Psoas muscle (tissue), 7 donors: ENCODE measurements at regions not wholly inside any gene's neighbourhood (a gene's known extent, or its start where the extent isn't known, plus 50 kb on each side); places are given as distances from the start of the nearest gene placed in this dataset.

ENCODE experiments used
- ATAC-seq, 4 donors: fragments of 200-7000 bp; cut with Tn5 transposase; one replicate each; pipeline ENCODE4 v1.9.1; 2020; ENCODE audit warnings: moderate library complexity in 3 of 4, mild to moderate bottlenecking in 2 of 4
- DNase-seq, 2 donors: peaks; one replicate each; pipeline ENCODE4 v3.0.0-alpha.2; 2020
- H3K27ac ChIP-seq: fragments of 200-600 bp; one replicate; pipeline ENCODE4 v1.8.0; 2022
- H3K27me3 ChIP-seq, 3 donors: fragments of 200-600 bp in 1 of 3; one replicate each; pipeline versions ENCODE4 v1.6.1 to v1.8.0; 2013 to 2022; ENCODE audit warnings: low read length in 2 of 3, mild to moderate bottlenecking in 2 of 3, moderate library complexity in 1 of 3; ENCODE audit not compliant: insufficient read depth in 3 of 3
- H3K36me3 ChIP-seq, 2 donors: fragments of 200-600 bp in 1 of 2; one replicate each; pipeline versions ENCODE4 v1.6.1 to v1.8.0; 2013 to 2022; ENCODE audit warnings: low read depth in 1 of 2, mild to moderate bottlenecking in 1 of 2, moderate library complexity in 1 of 2; ENCODE audit not compliant: insufficient read depth in 1 of 2
- H3K4me1 ChIP-seq: fragments of 200-600 bp; one replicate; pipeline ENCODE4 v1.8.0; 2022
- H3K4me3 ChIP-seq: fragments of 200-600 bp; one replicate; pipeline ENCODE4 v1.8.0; 2022; ENCODE audit warnings: mild to moderate bottlenecking
- H3K9me3 ChIP-seq: fragments of 200-600 bp; one replicate; pipeline ENCODE4 v1.8.0; 2022
- WGBS, 3 donors: extraction: QIAGEN DNeasy Blood & Tissue Kit; methylation state at CpG; one replicate each; pipeline versions ENCODE4 v1.1.6 to v1.1.7; 2013; 5-methylcytosine and 5-hydroxymethylcytosine counted together
- intact Hi-C, 2 donors: fragments of 100-400 bp; cut with DNase I; formaldehyde crosslinking; loops; one replicate each; pipeline versions ENCODE4 v1.11.0 to v1.14.2; 2022
- TF ChIP-seq, protein P1 (sequence below): fragments of 200-600 bp; IDR thresholded peaks from one replicate; pipeline ENCODE4 v1.8.0; 2022; ENCODE audit warnings: antibody characterized with exemption
- donor health status: healthy with polysubstance abuse.
- donor health status: DM: no; HTN: no; CAD: no; lungs with moderate emphysema.
- donor health status: Bipolar disorder and iron deficiency.
- donor health status: healthy.
- donor health status: DM: yes; HTN: yes; CAD: no.
- donor health status: DM: no; HTN: no; CAD: no.
- donor health status: DM: yes; HTN: yes; CAD: no.

- no peaks in the 10 kb centered on the region for H3K27me3 ChIP-seq
- ATAC-seq, result no peak
- TF ChIP-seq, protein P1, sequence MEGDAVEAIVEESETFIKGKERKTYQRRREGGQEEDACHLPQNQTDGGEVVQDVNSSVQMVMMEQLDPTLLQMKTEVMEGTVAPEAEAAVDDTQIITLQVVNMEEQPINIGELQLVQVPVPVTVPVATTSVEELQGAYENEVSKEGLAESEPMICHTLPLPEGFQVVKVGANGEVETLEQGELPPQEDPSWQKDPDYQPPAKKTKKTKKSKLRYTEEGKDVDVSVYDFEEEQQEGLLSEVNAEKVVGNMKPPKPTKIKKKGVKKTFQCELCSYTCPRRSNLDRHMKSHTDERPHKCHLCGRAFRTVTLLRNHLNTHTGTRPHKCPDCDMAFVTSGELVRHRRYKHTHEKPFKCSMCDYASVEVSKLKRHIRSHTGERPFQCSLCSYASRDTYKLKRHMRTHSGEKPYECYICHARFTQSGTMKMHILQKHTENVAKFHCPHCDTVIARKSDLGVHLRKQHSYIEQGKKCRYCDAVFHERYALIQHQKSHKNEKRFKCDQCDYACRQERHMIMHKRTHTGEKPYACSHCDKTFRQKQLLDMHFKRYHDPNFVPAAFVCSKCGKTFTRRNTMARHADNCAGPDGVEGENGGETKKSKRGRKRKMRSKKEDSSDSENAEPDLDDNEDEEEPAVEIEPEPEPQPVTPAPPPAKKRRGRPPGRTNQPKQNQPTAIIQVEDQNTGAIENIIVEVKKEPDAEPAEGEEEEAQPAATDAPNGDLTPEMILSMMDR, result no peak
- H3K27ac ChIP-seq, result no peak overlapping the region
- intact Hi-C loops, result no loop called here
- H3K9me3 ChIP-seq, result no peaks in the 10 kb centered on the region
- DNase-seq, result no peak
- WGBS, 3 donors, result 54 to 55% (median 55%) methylated on average over 5 of the region's 5 CpGs
- no peaks in the 10 kb centered on the region for H3K36me3 ChIP-seq
- no peak overlapping the region for H3K4me3 ChIP-seq
- no peaks in the 10 kb centered on the region for H3K4me1 ChIP-seq
Measured at GRCh38 chr7:51732116-51732515, 415.5 kb upstream of the COBL start.

- no peaks in the 10 kb centered on the region for H3K9me3 ChIP-seq
- TF ChIP-seq, protein P1, result no peak
- no peaks in the 10 kb centered on the region for H3K36me3 ChIP-seq
- H3K4me1 ChIP-seq, result no peaks in the 10 kb centered on the region
- ATAC-seq (no peak), DNase-seq (no peak)
- WGBS, 3 donors, result 28 to 31% (median 29%) methylated on average over 4 of the region's 4 CpGs
- H3K27ac ChIP-seq, result no peak overlapping the region
- intact Hi-C loops, result no loop called here
- H3K4me3 ChIP-seq, result no peak overlapping the region
- H3K27me3 ChIP-seq, result no peaks in the 10 kb centered on the region
Measured at GRCh38 chr7:51731075-51731474, 414.5 kb upstream of the COBL start.

DNA sequence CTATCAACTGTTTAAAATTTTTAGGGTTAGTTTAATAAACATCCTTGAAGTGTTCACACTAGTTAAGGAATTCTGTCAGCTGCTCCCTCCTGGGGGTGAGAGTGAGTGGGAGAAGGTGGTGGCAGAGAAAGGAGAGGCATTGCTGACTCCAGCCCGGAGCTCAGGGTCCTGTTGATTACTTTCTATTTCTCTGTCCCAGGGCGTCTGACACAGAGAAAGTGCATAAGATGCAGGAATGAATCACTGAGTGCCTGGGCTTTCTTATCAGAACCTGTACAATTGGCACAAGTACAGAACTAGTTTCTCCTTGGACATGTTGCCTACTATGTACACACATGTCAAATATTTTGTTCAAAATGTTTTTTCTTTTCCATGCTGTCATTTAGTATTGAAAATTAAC, 410.8 kb upstream of the COBL start:
- no peak overlapping the region for H3K27ac ChIP-seq
- no peak overlapping the region for H3K4me3 ChIP-seq
- TF ChIP-seq, protein P1, result no peak
- H3K36me3 ChIP-seq, result no peaks in the 10 kb centered on the region
- H3K4me1 ChIP-seq, result no peaks in the 10 kb centered on the region
- H3K9me3 ChIP-seq, result peaks cover 6% of the 10 kb centered on the region
- ATAC-seq (no peak), DNase-seq (no peak)
- 59 to 70% (median 66%) methylated on average over 2 of the region's 2 CpGs for WGBS, 3 donors
- intact Hi-C loops, result no loop called here
- H3K27me3 ChIP-seq, result no peaks in the 10 kb centered on the region

DNA sequence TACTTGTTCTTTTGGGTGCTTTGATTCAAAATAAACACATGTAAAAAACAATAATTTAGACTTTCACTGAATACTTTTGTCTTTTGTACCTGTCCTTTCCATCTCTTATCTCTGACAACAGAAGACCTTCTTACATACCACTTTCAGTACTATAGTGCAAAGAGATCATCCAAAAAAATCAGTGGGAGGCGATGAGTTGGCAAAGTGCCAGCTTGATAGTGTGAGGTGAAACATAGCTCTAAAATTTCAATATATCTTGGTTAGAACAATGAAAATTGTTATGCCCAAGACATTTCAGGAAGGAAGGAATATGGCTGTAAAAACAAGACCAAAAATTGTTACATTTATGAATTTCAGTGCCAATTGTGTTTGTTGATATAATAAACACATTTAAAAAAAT, 390.2 kb upstream of the COBL start:
- no peak for DNase-seq
- Histone ChIP-seq H3K27me3 (no peaks in the 10 kb centered on the region), H3K4me1 (no peaks in the 10 kb centered on the region), H3K36me3 (no peaks in the 10 kb centered on the region), H3K9me3 (peaks cover 2% of the 10 kb centered on the region), H3K27ac (no peak overlapping the region), H3K4me3 (no peak overlapping the region)
- WGBS, 3 donors, result 14 to 33% (median 23%) methylated on average over 1 of the region's 1 CpG
- TF ChIP-seq, protein P1, result no peak
- no peak for ATAC-seq
- intact Hi-C loops, result no loop called here

- TF ChIP-seq, protein P1, result no peak
- ATAC-seq (no peak), DNase-seq (no peak)
- Histone ChIP-seq H3K36me3 (no peaks in the 10 kb centered on the region), H3K4me3 (no peak overlapping the region), H3K27ac (no peak overlapping the region), H3K27me3 (no peaks in the 10 kb centered on the region), H3K9me3 (peaks cover 8% of the 10 kb centered on the region), H3K4me1 (no peaks in the 10 kb centered on the region)
- intact Hi-C loops, result no loop called here
- WGBS, 3 donors, result 52 to 68% (median 67%) methylated on average over 3 of the region's 3 CpGs
Measured at GRCh38 chr7:51705701-51706100, 389.1 kb upstream of the COBL start.
